ENCODE measurements at regions not wholly inside any gene's neighbourhood (a gene's known extent, or its start where the extent isn't known, plus 50 kb on each side); places are given as distances from the start of the nearest gene placed in this dataset.
A peak's percentile ranks its signal among the peaks of the same experiment; 100 is the strongest.

DNA sequence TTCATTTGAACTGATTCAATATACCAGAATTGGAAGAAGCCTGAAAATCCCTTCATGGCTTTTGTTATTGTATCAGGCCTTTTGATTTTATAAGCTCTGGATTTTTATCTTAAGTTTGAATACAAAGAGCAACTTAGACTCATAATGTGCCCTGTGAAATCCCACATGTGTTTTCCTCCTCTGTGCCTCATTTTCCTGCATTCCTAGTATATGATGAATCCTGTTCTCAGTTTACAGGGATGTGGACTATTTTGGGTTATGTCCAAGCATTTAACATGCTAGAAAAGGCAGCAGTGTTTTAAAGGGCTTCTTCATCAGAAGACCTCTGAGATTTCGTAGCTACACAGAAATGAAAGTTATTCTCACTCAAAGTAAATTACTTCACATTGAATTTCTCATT, 455.0 kb downstream of the RFPL4B start:
- TF ChIP-seq JUN (IDR thresholded peaks at IDR 0.05; ENCODE audit: borderline replicate concordance, insufficient read depth, insufficient read length, low read depth) = peak; percentile 49
- peak; percentile 35 for TF ChIP-seq POLR2AphosphoS5 (IDR thresholded peaks at IDR 0.05; ENCODE audit: insufficient read depth, low read depth, low read length)
- TF ChIP-seq FOS (IDR thresholded peaks at IDR 0.05; ENCODE audit: borderline replicate concordance, insufficient read depth, low read length) = peak; percentile 73
- peak; percentile 23 for TF ChIP-seq GATA2 (IDR thresholded peaks at IDR 0.05; ENCODE audit: insufficient read depth, insufficient read length, low read depth, low read length)
- no peak for TF ChIP-seq EZH2 (IDR thresholded peaks at IDR 0.05; ENCODE audit: borderline replicate concordance, low read depth, low read length, severe bottlenecking)
- DNase-seq (ENCODE audit: low read depth, low spot score) (peak; percentile 93), FAIRE-seq (peak; percentile 59)
- peak overlapping the region; percentile 84 for H3K4me2 ChIP-seq (ENCODE audit: insufficient read depth, low read length)
- H3K36me3 ChIP-seq (ENCODE audit: control insufficient read depth in 2 of 2, extremely low read depth in 1 of 2, insufficient read depth in 2 of 2, low read length in 2 of 2) = no peaks in the 10 kb centered on the region
- intact Hi-C loops (cut with micrococcal nuclease) = loop anchor here (5.0 kb wide), 1 partner anchor 300 kb away; no protein-coding TSS in a partner anchor
- H3K9me1 ChIP-seq (replicated peaks; ENCODE audit: control insufficient read depth, extremely low read depth, insufficient read depth, low read length) = no peaks in the 10 kb centered on the region
- POLR2A ChIA-PET = no interaction called here
- H3K27me3 ChIP-seq (ENCODE audit: control insufficient read depth in 2 of 2, insufficient read depth in 2 of 2, low read length in 2 of 2) = no peaks in the 10 kb centered on the region
- peak overlapping the region; percentile 55 for H3K9ac ChIP-seq (replicated peaks; ENCODE audit: extremely low read depth, insufficient read depth, low read length)
- CTCF ChIA-PET = interaction anchor here (1.1 to 2.5 kb wide), 9 partner anchors 10 to 1077 kb away, joined by 3 to 11 read pairs (median 5); no protein-coding TSS in a partner anchor
- H4K20me1 ChIP-seq (replicated peaks; ENCODE audit: control insufficient read depth, extremely low read depth, insufficient read depth, low read length) = no peaks in the 10 kb centered on the region
- BruUV-seq (replicated peaks) = TSS peak; percentile 25
- H3K4me1 ChIP-seq (ENCODE audit: control insufficient read depth, extremely low read depth, insufficient read depth, low read length) = peaks cover 19% of the 10 kb centered on the region
- no peaks in the 10 kb centered on the region for H3K79me2 ChIP-seq (ENCODE audit: control insufficient read depth, insufficient read depth, low read length)
- H2AFZ ChIP-seq (ENCODE audit: low read depth, low read length) = peak overlapping the region; percentile 67
- dilution Hi-C loops (cut with MboI; ENCODE audit: extremely low pct_ligation_motif_present, low sequenced_read_pairs) = no loop called here
- no peaks in the 10 kb centered on the region for H3K9me3 ChIP-seq (replicated peaks; ENCODE audit: control insufficient read depth, insufficient read depth, low read length)
- H3K27ac ChIP-seq (ENCODE audit: insufficient read depth, low read depth, low read length) = peak overlapping the region; percentile 68
- peak overlapping the region in 1 of 3 experiments; percentile 35 for H3K4me3 ChIP-seq (replicated peaks in 1 of 3; ENCODE audit: insufficient read depth in 1 of 3, low read depth in 1 of 3, low read length in 3 of 3)

DNA sequence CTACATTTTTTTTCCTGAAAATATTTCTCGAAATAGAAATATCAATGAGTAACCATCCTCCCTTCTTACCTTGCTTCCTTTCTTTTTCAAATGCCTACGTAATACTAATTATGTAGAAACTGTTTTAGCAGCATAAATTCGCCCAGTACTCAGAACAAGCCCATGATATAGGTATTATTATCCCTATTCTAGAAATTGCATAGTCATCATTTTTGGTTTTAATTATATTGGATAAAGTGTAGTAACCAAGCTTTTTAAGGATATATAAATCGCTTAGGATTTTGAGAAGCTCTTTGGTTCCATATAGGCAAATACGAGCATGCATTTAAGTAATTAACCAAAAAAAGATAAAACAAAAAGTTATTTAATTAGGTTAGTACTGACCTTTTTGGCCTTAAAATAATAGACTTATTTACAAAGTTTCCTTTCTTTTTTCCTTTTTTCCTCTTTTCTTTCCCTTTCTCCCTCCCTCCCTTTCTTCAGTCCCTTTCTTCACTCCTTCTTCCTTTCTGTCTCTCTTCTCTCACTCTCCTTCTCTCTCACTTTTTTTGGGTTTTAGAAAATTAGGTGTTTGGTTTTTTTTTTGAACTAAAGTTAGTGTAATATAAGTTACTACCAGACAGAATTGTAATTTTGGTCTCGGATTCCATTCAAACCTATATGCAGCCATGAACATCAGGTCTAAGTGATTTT, 457.7 kb downstream of the RFPL4B start:
- intact Hi-C loops (cut with micrococcal nuclease) = loop anchor here (5.0 kb wide), 1 partner anchor 298 kb away; no protein-coding TSS in a partner anchor
- Histone ChIP-seq H3K4me2 (ENCODE audit: insufficient read depth, low read length) (no peak overlapping the region), H3K9me3 (replicated peaks; ENCODE audit: control insufficient read depth, insufficient read depth, low read length) (no peaks in the 10 kb centered on the region), H3K27me3 (ENCODE audit: control insufficient read depth in 2 of 2, insufficient read depth in 2 of 2, low read length in 2 of 2) (no peaks in the 10 kb centered on the region), H3K36me3 (ENCODE audit: control insufficient read depth in 2 of 2, extremely low read depth in 1 of 2, insufficient read depth in 2 of 2, low read length in 2 of 2) (no peaks in the 10 kb centered on the region), H3K9ac (replicated peaks; ENCODE audit: extremely low read depth, insufficient read depth, low read length) (no peak overlapping the region), H3K9me1 (replicated peaks; ENCODE audit: control insufficient read depth, extremely low read depth, insufficient read depth, low read length) (no peaks in the 10 kb centered on the region), H2AFZ (ENCODE audit: low read depth, low read length) (no peak overlapping the region), H3K27ac (ENCODE audit: insufficient read depth, low read depth, low read length) (no peak overlapping the region), H4K20me1 (replicated peaks; ENCODE audit: control insufficient read depth, extremely low read depth, insufficient read depth, low read length) (no peaks in the 10 kb centered on the region), H3K4me3 (replicated peaks in 1 of 3; ENCODE audit: insufficient read depth in 1 of 3, low read depth in 1 of 3, low read length in 3 of 3) (no peak overlapping the region), H3K79me2 (ENCODE audit: control insufficient read depth, insufficient read depth, low read length) (no peaks in the 10 kb centered on the region), H3K4me1 (ENCODE audit: control insufficient read depth, extremely low read depth, insufficient read depth, low read length) (peaks cover 19% of the 10 kb centered on the region)
- DNase-seq (ENCODE audit: low read depth, low spot score) (no peak), FAIRE-seq (no peak)
- POLR2A ChIA-PET = no interaction called here
- no TSS peak for BruUV-seq (replicated peaks)
- TF ChIP-seq MAX (IDR thresholded peaks at IDR 0.05; ENCODE audit: insufficient read depth, insufficient read length) = no peak
- dilution Hi-C loops (cut with MboI; ENCODE audit: extremely low pct_ligation_motif_present, low sequenced_read_pairs) = no loop called here
- CTCF ChIA-PET = no interaction called here

Data from endothelial cell of umbilical vein (primary cell).